ENCODE measurements at regions not wholly inside any gene's neighbourhood (a gene's known extent, or its start where the extent isn't known, plus 50 kb on each side); places are given as distances from the start of the nearest gene placed in this dataset.

DNA sequence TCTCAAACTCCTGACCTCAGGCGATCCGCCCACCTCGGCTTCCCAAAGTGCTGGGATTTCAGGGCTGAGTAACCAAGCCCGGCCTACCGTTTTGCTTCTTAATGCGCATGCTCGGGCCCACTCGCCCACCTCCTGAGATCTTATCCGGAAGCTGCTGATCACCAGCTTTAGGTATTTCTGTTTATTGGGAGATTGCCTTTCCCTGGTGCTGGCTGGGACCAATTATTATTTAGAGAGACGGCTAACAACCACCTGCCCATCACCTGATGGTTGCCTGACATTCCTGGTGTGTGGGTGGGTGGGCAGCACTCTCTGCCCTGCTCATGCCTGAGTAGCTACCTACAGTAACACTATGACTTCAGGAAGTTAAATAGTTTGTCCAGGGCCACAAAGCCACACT, 56.3 kb upstream of the ZNF532 start:
- TF ChIP-seq, protein P1, sequence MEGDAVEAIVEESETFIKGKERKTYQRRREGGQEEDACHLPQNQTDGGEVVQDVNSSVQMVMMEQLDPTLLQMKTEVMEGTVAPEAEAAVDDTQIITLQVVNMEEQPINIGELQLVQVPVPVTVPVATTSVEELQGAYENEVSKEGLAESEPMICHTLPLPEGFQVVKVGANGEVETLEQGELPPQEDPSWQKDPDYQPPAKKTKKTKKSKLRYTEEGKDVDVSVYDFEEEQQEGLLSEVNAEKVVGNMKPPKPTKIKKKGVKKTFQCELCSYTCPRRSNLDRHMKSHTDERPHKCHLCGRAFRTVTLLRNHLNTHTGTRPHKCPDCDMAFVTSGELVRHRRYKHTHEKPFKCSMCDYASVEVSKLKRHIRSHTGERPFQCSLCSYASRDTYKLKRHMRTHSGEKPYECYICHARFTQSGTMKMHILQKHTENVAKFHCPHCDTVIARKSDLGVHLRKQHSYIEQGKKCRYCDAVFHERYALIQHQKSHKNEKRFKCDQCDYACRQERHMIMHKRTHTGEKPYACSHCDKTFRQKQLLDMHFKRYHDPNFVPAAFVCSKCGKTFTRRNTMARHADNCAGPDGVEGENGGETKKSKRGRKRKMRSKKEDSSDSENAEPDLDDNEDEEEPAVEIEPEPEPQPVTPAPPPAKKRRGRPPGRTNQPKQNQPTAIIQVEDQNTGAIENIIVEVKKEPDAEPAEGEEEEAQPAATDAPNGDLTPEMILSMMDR (IDR thresholded peaks at IDR 0.05): no peak
- TF ChIP-seq POLR2A (IDR thresholded peaks at IDR 0.05) (no peak), POLR2AphosphoS5 (IDR thresholded peaks at IDR 0.05) (no peak)

Measured in prostate gland (tissue), 2 donors.